T-helper 9 cell (primary cell): ENCODE measurements at regions not wholly inside any gene's neighbourhood (a gene's known extent, or its start where the extent isn't known, plus 50 kb on each side); places are given as distances from the start of the nearest gene placed in this dataset.

Experiments
- DNase-seq: peaks from one replicate; pipeline ENCODE4 v3.0.0-alpha.2; 2020

DNA sequence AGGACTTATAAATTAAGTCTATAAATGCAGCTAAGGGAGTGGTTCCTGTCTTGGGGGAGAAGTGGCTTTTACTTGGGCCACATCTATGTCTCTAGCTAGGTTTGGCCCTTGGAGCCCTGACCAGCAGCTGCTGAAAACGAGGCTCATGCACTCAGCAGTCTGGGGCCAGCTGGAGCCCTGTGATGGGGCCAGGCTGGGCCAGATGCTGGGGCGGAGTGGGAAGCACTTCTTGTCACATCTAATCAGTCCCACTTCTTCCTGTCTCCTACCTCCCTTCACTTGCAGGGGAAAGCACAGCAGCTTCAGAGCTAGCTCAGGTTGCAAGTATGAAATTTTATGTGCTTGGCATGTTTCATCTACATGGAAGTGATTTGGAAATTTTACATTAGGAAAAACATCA lies 209.9 kb upstream of the ROPN1 start:
- DNase-seq, result no peak

DNA sequence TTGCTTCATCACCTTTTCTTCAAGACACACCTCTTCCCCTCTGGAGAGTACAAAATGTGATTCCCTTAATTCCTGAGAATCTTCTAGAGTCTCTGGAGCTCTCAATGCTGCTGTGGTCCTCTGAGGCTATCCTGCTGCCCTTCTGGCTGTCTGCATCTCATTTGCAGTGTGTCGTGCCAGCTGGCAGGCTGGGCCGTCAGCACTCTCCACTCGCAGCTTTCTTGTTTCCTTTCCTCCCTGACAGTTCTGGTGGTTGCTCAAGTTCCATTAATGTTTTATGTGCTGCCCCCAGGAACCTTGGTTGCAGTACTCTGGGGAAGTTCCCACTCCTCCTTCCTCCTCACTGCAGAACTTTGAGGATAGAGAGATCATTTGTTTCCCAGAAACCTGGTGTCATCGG lies 210.8 kb upstream of the ROPN1 start:
- no peak for DNase-seq

DNA sequence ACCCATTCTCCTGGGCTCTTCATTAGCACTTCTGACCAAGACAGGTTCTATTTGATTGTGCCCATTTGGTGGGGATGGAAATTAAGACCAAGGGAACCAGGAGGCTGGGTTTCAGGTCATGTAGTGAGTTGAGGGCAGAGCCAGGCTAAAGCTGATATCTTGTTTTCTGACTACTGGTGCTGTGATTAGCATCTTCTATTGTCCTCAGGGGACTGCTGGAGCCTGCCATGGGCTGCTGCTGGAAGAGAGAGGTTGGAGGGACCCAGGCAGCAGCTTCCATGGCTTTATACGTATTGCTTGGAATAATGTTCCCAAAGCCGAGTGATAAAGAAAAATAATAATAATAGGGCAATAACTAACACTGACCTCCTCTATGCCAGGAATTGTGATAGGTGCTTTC lies 211.4 kb upstream of the ROPN1 start:
- DNase-seq, result no peak

DNA sequence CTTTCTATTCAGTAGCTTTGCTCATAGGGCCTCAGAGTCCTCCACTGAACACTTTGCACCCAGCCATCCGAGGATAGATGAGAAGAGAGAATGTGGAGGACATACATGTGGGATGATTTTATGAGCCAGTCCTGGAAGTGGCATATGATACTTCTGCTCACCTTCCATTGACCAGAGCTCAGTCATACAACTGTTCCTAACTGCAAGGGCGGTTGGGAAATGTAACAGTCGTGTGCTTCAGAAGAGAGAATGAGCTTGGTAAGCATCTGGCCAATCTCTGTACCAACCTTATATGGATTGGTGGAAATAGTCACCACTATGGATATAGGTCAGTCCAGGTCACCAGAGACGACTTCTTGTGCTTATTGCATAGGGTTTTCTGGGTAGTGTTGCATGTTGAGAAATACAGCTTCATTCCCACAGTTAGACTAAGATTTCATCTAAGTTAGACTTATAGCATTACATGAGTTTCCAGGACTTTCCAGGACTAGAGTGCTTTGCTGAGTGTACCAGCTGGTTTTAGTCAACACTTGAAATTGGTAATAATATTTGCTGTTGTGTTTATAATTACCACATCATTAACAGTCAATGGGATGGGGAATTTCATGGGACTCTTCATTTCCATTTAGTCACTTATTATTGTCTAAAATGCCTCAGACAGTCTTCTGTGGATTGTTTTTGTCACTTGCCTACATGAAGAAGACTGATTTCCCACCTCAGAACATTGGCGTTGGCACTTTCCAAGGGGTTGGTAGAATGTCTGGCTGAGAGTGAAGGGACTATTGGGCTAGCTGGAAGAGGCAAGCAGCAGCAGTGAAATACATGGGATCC lies 214.5 kb upstream of the ROPN1 start:
- DNase-seq, result no peak

DNA sequence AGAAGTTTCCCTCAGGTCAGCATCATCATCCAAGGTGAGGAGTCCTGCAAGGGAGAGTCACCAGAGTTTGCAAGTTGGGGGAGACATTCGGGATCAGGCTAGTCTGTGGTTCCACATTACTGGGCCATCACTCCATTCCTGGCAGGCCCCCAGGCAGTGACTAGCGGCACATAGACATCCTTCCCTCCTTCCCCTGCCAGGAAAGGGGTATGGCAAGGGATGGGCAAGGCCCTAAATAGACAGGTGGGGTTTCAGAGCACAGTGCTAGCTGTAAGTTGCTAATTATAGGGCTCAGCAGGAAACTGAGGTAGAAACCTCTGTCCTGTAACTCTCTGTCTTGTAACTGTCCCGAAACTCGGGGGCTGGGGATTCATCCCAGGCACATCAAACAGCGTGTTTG lies 215.2 kb upstream of the ROPN1 start:
- DNase-seq, result no peak

DNA sequence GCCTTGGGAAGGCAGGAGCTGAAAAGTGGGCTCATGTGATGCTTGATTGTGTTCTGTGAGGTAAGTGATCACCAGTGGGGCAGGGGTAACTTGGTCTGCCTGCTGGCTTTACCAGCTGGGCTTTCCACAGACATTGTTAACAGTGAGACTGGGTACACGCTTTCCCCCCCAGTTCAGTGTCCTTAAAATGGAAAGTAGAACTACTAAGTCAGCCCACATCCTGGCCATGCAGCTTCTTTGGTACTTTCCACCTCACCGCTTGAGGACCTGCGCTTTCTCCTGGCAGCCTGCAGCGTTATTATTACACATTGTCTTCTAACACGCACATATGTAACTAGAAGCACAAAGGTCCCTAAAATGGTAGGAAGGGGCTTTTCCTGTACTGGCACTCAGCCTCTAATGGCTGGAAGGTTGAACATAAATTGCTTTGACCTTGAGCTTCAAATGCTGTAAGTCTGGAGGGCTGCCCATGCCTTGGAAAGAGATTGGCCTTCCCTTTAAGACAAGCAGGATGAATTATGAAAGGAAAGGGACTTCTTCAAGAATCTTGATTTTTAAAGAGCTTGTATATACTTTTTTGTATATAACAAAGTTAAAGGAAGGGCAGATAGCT lies 216.1 kb upstream of the ROPN1 start:
- no peak for DNase-seq

DNA sequence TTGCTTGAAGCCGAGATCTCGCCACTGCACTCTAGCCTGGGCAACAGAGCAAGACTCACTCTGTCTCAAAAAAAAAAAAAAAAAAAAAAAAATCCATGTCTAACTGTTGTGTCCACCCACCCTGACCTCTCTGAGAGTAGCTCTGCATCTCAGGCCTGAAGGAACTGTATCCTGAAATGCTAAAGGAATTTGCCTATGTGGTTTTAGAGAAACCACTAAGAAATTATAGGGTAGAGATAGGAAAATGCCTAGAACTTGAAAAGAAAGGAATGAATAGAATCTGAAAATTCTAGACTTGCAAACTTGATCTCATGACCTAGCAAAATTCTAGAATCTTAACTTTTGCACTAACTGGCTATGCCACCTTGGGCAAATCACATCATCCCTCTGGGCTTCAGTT lies 217.5 kb upstream of the ROPN1 start:
- no peak for DNase-seq

DNA sequence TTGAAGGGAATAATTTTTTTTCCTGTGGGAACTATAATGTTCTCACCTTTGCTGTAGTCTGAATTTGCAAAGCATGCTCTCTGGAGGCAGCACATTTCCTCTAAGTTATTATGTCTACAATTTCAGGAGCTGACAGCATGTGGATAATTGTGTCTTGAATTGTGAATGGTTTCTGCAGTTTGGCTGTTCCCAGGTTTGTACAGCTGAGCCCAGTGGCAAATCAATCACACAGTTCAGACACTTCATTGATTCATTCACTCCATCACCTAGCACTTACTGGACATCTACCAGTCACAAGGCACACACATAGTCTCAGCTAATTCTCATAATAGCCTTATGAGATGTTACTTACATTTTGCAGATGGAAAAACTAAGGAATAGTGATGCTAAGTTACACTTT lies 219.0 kb upstream of the ROPN1 start:
- no peak for DNase-seq

DNA sequence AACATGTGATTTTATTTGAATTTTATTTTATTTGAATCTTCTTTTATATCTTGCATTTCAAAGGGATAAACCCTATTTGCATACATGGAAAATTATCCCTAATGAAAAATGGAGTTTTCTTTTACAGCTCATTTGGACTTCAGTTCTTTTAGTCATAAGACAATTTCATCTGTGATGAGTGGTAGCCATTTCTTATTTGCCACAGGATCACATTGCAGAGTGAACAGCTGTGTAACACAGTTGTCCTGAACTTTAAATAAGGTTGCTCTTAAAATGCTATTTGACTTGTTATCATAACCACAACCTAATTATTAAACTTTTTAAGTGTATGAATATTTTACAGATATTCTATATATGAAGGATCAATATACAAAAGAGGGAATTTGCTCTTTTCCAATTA lies 221.7 kb upstream of the ROPN1 start:
- DNase-seq, result no peak

DNA sequence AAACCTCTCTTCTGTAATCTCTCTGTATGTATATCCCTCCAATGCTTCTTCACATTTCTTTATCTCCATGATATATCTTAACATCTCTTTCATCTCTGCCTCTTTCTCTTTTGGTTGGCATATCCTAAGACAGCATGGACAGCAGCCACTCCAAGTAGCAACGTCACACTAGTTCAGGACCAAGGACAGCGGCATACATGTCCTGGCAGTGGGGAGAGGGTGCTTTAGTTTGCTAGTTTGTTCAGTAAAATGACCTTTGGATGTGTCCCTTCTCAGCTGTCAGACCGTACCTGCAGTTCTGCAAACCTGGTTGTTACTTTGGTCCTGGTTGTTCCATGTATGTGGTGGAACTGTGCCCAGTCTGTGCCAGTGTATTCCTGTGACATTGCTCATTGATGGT lies 225.6 kb upstream of the ROPN1 start:
- no peak for DNase-seq

DNA sequence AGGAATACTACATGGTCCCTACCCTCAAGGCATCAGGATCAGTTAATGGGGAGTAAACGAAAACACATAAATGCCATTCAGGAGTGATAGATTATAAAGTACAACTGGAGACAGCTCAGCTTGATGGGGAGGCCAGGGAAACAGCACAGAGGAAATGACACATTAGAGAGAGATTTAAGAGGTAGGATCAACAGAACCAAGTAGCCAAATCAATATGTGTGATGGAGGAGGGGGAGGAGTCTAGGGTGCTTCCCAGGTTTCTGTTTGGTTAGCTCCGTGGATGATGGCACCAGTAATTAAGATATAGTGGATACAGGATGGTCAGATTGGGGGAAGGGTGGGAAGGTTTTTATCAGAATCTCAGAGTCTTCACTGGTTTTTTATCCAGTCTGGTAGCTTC lies 229.5 kb upstream of the ROPN1 start:
- no peak for DNase-seq

DNA sequence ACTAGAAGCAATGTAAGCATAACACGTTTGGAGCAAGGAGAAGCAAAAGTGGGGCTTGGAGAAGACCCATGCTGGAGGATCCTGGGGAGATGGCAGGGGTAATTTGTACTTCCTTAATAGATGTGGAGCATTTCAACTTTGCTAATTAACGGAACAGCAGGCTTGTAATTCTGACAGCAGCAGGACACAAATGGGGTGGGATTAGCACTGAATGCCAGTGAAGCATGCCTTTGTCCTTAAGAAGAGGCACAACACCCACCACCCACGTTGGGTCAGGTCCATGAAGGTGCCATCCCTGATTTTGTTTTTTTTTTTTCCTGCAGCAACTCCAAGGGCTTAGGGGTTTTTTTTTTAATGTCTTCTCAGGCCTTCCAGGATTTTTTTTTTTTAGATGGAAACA lies 231.9 kb upstream of the ROPN1 start:
- DNase-seq, result no peak

DNA sequence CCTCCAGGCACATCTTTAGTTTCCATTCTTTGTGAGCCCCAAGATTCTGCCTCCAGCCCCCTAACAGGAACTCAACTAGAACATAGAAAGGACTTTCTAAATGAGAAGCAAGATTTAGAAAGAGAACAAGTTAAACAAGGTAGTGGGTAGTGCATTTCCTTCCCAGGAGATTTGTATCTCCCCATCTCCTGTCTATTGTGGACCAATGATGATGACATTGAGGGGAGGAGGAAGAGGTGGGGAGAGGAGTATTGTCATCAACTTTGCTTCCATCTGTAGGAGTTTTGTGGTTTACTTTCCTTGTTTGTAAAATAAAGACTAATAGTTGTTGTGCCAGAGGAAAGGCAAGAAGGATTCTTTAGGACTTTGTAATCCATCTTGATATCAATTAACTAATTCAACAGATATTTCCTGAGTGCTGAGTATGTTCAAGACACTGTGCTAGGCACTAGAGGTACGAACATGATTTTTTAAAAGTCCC lies 235.3 kb upstream of the ROPN1 start:
- no peak for DNase-seq

DNA sequence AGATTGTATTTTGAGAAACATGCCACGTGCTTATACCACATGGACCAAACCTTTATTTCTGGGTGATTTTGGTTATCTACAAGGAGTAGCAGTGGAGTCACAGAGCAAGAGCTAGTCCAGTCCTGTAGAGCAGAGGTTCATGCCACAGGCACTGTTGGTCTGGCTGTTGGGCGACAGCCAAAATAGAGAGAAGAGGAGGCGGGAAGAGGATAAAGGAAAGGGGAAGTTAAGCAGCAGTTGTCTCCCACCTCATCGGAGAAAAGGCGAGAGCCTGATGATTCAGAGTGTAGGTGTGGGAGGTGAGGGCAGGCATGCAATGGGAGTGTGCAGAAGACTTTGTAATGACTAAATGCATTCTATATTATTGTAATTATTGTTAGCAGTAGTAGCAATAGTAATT lies 237.5 kb upstream of the ROPN1 start:
- no peak for DNase-seq

DNA sequence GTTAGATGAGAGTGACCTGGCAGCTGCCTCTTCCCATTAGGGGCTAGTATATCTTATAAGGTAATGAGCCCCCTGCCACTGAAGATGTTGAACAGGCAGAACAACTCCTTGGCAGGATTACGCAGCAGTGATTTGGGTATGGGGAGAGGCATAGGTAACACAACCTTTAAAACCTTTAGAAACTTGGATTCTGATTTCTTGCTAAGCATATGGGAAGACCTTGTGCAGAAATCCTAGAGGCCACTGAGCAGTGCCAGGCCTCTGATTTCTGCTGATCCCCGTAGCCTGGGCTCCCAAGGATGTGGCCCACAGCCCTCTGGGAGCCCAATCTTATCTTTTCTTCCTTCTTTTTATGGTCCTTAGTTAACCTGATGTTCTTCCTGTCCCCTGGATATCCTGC lies 237.9 kb upstream of the ROPN1 start:
- DNase-seq, result no peak

DNA sequence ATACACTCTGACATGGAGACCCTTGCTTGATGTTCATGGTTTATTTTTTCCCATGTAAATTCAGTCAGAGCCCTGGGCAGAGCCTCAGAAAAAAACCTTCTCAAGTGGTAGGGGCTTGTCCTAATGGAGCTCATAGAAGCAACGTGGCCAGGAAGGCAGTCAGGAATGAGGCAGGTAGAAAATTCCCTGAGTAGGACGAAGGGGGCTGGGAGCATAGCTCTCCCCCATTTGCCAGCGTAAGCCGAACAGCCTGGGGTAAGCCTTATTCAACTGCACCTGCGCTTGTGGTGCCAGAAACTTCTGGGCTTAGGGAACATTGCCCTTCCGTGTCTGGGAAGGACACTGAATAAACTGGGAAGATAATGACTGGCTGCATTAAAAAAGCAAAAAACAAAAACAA lies 238.5 kb upstream of the ROPN1 start:
- no peak for DNase-seq

DNA sequence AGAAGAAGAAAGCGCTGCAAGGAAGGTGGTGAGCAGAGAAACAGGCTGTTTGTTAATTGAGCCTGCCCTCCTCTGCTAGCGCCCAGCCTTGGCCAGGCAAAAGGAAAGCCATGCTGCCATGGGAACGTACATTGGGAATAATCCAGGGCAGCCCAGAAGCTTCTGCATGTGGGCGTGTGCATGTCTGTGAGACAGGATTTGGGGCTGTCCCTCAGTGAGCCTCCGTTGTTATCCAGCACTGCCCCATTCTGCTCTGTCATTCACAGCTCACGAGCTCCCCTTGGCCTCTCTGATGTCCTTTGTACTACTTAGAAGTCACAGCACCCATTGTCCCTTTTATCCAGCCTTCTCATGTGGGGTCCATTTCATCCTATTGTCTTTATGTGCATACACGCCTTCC lies 239.1 kb upstream of the ROPN1 start:
- DNase-seq, result no peak

DNA sequence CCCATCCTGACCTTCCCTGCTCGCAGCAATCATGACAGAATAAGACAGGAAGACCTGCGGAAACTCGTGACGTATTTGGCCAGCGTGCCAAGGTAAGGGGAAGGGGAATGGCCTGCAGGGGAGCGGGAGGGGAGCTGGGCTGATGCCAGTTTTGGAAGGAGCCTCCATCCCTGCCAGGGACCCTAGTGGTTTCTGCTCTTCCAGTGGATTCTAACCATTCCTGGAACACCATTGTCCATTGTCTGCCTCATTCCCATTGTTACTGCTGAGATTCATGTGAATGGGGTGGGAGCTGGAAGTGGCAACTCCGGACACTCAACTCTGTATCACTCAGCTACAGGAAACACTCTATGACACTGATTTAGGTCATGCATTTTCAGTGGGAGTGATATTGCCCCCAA lies 242.9 kb upstream of the ROPN1 start:
- no peak for DNase-seq

DNA sequence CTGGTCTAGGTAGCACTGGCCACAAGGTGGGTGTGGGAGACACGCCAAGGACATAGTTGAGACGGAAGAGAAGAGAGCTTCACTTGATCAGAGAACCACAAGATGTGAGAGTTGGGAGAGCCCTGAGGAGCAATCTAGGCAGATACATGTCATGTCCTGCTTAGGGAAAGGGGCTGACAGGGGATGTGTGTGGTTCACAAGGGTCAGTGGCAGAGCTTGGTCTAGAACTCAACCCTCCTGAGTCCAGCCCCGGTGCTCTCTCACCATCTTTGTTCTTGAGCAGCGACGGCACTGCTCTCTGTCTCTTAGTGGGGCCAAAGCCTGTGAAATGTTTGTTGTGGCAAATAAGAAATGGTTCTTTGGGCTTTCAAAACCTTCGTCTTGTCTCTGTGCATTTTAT lies 243.5 kb upstream of the ROPN1 start:
- DNase-seq, result no peak

DNA sequence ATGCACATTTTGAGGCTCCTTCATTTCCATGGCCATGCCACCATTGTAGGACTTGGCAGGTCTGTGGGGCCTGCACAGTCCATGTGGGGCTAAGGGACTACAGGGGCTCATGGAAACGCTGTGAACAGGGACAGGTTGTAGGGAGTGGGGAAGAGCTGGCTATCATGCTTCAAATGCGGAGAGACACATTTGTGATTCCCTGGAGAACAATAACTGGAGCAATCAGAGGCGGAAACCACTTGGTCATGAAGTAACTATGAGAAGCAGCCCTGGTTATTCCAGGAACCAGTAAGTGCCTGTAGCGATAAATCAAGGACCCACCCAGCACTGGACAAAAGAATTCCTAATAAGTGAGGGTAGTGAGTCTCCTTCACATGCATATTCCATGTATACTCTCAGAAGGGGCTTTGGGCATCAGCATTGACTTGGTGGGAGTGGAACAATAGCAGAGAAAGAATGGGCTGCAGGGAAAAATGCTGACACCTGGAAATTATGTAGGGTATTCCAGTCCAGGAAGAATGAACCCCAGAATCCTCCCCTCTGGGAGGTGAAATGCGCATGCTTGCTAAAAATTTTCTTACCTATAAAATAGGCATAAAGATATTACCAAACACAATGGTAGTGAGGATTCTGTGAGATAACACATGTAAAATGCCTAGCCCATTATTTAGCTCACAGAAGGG lies 251.4 kb upstream of the ROPN1 start:
- no peak for DNase-seq

DNA sequence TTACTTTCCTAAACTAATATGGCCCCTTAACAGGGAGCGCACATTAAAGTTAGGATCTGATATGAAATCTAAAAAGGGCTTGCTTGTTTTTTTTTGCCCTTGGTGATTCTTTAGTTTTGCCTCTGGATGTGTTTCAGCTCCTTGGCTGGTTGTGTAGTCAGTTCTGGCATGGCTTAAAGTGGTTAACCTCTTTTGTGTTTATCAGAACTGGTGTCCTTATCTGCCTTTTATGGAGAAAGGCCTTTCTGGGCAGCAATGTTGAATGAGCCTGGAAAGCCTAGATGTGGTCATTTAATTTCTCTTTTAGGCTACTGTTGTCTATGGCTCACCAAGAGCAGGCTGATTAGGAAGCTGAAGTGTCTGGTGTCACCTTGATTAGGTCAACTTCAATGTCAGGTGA lies 254.5 kb upstream of the ROPN1 start:
- no peak for DNase-seq

DNA sequence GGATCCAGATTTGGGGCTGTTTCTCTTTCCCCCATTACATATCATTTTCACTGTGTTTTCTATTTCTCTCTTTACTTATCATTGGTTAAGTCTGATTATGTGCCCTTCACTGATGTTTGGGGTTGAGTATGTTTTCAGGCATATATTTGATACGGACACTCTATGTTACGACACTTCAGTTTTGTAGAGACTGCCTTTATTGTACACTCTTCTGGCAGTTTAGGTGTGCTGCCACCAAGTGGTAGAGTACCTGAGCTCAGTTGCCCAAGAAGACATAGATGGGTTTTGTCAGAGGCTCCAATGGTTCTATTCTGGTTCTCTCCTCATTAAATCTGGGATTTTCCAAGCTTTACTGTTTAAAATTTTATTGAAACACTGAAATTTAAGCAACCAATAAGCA lies 255.0 kb upstream of the ROPN1 start:
- DNase-seq, result no peak

DNA sequence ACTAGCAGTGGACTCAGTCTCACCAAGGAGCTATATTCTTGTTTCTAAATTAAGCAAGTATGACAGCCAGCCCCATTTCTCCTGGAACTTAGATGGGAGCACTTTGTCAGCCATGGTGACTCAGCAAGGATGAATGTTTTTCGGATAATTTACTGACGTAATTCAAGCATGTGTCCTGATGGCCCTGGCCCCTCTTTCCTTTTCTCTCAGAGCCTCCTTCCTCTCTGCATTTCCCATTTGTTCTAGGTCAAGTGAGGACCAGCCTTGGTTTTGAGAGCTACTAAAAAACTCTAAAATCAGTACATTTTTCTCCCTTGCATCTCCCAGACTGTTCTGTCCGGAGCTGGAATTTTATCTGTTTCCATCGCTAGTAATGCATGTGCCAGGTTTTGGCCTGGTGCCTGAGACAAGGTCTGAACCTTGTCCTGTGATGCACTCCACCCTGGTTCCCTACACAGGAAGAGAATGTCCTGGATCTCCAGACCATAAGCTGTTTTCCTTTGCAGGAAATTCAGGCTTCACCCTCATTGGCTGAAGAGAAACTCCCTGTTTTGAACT lies 256.6 kb upstream of the ROPN1 start:
- no peak for DNase-seq

DNA sequence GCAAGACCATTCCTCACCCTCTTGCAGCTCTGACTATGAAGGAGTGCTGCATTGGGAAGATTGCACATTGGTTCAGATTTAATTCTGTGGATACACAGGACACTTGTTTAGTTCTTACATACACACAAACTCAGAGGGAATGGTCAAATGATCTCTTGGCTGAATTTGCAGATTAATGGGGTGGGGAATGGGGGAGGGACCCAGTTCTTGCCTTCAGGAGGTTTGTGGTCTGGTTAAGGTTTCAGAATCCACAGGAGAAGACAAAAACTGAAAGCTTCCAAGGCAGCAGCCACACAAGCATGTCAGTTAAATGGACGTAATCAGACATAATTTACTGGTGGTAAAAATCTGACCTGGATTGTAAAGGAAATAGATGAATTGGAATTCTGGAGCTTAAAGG lies 257.1 kb upstream of the ROPN1 start:
- DNase-seq, result no peak
